ENCODE measurements at regions not wholly inside any gene's neighbourhood (a gene's known extent, or its start where the extent isn't known, plus 50 kb on each side); places are given as distances from the start of the nearest gene placed in this dataset.

DNA sequence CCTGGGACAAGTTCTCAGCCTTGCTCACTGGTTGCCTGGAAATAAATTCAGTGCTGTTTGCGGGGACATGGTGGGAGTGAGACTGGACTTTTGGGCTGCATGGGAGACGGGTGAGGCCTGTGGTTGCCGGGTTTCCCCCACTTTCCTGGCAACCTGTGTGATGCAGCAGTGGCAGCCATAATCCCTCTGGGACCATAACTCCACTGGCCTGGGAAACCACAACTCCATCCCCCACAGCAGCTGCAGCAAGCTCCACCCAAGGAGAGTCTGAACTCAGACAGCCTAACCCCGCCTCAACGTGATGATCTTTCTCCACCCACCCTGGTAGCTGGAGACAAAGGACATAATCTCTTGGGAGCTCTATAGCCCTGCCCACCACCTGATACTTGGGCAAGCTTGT is 349.9 kb downstream of the PIK3R1 start:
- no peaks in the 10 kb centered on the region for H3K36me3 ChIP-seq (ENCODE audit: control insufficient read depth in 2 of 2, insufficient read depth in 1 of 2, low read length in 2 of 2)
- H3K27ac ChIP-seq (ENCODE audit: extremely low read depth, low read depth, low read length), result peak overlapping the region; percentile 84
- peaks cover 6% of the 10 kb centered on the region for H3K4me1 ChIP-seq (ENCODE audit: control insufficient read depth, insufficient read depth, low read length)
- ChIA-PET POLR2A (no interaction called here), CTCF (interaction anchor here (0.6 kb wide), 1 partner anchor 771 kb away, joined by 4 read pairs; no protein-coding TSS in a partner anchor)
- H3K4me3 ChIP-seq (ENCODE audit: low read depth, low read length), result no peak overlapping the region
- H3K9me3 ChIP-seq (ENCODE audit: control insufficient read depth, insufficient read depth, low read depth, low read length), result no peaks in the 10 kb centered on the region
- TF ChIP-seq ZNF629 (tag by site-specific recombination; IDR thresholded peaks at IDR 0.05) (0 out of 2 replicates have a peak, but pooled peaks have one; percentile 13), ZNF548 (tag by site-specific recombination; IDR thresholded peaks at IDR 0.05) (no peak), ZNF423 (tag by site-specific recombination; IDR thresholded peaks at IDR 0.05) (peak; percentile 21; the same call in 1 of the 2 replicates), ZXDB (tag by site-specific recombination; IDR thresholded peaks at IDR 0.05) (0 out of 2 replicates have a peak, but pooled peaks have one; percentile 24), SCRT2 (tag by site-specific recombination; IDR thresholded peaks at IDR 0.05) (peak; percentile 69), EGR2 (tag by site-specific recombination; IDR thresholded peaks at IDR 0.05; ENCODE audit: low read depth) (peak; percentile 63; the same call in 1 of the 2 replicates), TRIM28 (IDR thresholded peaks at IDR 0.05; ENCODE audit: borderline replicate concordance, low read length) (0 out of 2 replicates have a peak, but pooled peaks have one; percentile 57), KLF1 (tag by site-specific recombination; IDR thresholded peaks at IDR 0.05) (peak; percentile 81), WT1 (tag by site-specific recombination; IDR thresholded peaks at IDR 0.05) (peak; percentile 37), YY1 (tag by site-specific recombination; IDR thresholded peaks at IDR 0.05) (peak; percentile 57; the same call in 1 of the 2 replicates), GLIS1 (tag by site-specific recombination; IDR thresholded peaks at IDR 0.05) (peak; percentile 24; the same call in 1 of the 2 replicates), ZNF292 (tag by site-specific recombination; IDR thresholded peaks at IDR 0.05; ENCODE audit: borderline replicate concordance, low read depth) (no peak), ZNF311 (tag by site-specific recombination; IDR thresholded peaks at IDR 0.05; ENCODE audit: borderline replicate concordance) (no peak), GLIS2 (tag by site-specific recombination; IDR thresholded peaks at IDR 0.05) (no peak), OSR2 (tag by site-specific recombination; IDR thresholded peaks at IDR 0.05) (peak; percentile 85), ZFHX2 (tag by site-specific recombination; conservative IDR thresholded peaks at IDR 0.05) (peak; percentile 54)
- TF ChIP-seq, protein P1, sequence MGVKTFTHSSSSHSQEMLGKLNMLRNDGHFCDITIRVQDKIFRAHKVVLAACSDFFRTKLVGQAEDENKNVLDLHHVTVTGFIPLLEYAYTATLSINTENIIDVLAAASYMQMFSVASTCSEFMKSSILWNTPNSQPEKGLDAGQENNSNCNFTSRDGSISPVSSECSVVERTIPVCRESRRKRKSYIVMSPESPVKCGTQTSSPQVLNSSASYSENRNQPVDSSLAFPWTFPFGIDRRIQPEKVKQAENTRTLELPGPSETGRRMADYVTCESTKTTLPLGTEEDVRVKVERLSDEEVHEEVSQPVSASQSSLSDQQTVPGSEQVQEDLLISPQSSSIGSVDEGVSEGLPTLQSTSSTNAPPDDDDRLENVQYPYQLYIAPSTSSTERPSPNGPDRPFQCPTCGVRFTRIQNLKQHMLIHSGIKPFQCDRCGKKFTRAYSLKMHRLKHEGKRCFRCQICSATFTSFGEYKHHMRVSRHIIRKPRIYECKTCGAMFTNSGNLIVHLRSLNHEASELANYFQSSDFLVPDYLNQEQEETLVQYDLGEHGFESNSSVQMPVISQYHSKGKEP (tag by site-specific recombination; IDR thresholded peaks at IDR 0.05), result peak; percentile 70
- TF ChIP-seq, protein P2, sequence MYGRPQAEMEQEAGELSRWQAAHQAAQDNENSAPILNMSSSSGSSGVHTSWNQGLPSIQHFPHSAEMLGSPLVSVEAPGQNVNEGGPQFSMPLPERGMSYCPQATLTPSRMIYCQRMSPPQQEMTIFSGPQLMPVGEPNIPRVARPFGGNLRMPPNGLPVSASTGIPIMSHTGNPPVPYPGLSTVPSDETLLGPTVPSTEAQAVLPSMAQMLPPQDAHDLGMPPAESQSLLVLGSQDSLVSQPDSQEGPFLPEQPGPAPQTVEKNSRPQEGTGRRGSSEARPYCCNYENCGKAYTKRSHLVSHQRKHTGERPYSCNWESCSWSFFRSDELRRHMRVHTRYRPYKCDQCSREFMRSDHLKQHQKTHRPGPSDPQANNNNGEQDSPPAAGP (tag by site-specific recombination; IDR thresholded peaks at IDR 0.05), result peak; percentile 83
- TF ChIP-seq, protein P3, sequence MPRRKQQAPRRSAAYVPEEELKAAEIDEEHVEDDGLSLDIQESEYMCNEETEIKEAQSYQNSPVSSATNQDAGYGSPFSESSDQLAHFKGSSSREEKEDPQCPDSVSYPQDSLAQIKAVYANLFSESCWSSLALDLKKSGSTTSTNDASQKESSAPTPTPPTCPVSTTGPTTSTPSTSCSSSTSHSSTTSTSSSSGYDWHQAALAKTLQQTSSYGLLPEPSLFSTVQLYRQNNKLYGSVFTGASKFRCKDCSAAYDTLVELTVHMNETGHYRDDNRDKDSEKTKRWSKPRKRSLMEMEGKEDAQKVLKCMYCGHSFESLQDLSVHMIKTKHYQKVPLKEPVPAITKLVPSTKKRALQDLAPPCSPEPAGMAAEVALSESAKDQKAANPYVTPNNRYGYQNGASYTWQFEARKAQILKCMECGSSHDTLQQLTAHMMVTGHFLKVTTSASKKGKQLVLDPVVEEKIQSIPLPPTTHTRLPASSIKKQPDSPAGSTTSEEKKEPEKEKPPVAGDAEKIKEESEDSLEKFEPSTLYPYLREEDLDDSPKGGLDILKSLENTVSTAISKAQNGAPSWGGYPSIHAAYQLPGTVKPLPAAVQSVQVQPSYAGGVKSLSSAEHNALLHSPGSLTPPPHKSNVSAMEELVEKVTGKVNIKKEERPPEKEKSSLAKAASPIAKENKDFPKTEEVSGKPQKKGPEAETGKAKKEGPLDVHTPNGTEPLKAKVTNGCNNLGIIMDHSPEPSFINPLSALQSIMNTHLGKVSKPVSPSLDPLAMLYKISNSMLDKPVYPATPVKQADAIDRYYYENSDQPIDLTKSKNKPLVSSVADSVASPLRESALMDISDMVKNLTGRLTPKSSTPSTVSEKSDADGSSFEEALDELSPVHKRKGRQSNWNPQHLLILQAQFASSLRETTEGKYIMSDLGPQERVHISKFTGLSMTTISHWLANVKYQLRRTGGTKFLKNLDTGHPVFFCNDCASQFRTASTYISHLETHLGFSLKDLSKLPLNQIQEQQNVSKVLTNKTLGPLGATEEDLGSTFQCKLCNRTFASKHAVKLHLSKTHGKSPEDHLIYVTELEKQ (tag by site-specific recombination; IDR thresholded peaks at IDR 0.05; ENCODE audit: borderline replicate concordance), result peak; percentile 25; the same call in 1 of the 2 replicates
- TF ChIP-seq, protein P4, sequence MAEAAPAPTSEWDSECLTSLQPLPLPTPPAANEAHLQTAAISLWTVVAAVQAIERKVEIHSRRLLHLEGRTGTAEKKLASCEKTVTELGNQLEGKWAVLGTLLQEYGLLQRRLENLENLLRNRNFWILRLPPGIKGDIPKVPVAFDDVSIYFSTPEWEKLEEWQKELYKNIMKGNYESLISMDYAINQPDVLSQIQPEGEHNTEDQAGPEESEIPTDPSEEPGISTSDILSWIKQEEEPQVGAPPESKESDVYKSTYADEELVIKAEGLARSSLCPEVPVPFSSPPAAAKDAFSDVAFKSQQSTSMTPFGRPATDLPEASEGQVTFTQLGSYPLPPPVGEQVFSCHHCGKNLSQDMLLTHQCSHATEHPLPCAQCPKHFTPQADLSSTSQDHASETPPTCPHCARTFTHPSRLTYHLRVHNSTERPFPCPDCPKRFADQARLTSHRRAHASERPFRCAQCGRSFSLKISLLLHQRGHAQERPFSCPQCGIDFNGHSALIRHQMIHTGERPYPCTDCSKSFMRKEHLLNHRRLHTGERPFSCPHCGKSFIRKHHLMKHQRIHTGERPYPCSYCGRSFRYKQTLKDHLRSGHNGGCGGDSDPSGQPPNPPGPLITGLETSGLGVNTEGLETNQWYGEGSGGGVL (tag by site-specific recombination; IDR thresholded peaks at IDR 0.05), result peak; percentile 65; the same call in 1 of the 2 replicates
- TF ChIP-seq, protein P5, sequence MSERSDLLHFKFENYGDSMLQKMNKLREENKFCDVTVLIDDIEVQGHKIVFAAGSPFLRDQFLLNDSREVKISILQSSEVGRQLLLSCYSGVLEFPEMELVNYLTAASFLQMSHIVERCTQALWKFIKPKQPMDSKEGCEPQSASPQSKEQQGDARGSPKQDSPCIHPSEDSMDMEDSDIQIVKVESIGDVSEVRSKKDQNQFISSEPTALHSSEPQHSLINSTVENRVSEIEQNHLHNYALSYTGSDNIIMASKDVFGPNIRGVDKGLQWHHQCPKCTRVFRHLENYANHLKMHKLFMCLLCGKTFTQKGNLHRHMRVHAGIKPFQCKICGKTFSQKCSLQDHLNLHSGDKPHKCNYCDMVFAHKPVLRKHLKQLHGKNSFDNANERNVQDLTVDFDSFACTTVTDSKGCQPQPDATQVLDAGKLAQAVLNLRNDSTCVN (tag by site-specific recombination; optimal IDR thresholded peaks at IDR 0.05), result no peak
- TF ChIP-seq, protein P6, sequence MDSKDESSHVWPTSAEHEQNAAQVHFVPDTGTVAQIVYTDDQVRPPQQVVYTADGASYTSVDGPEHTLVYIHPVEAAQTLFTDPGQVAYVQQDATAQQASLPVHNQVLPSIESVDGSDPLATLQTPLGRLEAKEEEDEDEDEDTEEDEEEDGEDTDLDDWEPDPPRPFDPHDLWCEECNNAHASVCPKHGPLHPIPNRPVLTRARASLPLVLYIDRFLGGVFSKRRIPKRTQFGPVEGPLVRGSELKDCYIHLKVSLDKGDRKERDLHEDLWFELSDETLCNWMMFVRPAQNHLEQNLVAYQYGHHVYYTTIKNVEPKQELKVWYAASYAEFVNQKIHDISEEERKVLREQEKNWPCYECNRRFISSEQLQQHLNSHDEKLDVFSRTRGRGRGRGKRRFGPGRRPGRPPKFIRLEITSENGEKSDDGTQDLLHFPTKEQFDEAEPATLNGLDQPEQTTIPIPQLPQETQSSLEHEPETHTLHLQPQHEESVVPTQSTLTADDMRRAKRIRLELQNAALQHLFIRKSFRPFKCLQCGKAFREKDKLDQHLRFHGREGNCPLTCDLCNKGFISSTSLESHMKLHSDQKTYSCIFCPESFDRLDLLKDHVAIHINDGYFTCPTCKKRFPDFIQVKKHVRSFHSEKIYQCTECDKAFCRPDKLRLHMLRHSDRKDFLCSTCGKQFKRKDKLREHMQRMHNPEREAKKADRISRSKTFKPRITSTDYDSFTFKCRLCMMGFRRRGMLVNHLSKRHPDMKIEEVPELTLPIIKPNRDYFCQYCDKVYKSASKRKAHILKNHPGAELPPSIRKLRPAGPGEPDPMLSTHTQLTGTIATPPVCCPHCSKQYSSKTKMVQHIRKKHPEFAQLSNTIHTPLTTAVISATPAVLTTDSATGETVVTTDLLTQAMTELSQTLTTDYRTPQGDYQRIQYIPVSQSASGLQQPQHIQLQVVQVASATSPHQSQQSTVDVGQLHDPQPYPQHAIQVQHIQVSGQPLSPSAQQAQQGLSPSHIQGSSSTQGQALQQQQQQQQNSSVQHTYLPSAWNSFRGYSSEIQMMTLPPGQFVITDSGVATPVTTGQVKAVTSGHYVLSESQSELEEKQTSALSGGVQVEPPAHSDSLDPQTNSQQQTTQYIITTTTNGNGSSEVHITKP (tag by site-specific recombination; IDR thresholded peaks at IDR 0.05), result 0 out of 2 replicates have a peak, but pooled peaks have one; percentile 41
- TF ChIP-seq, protein P7, sequence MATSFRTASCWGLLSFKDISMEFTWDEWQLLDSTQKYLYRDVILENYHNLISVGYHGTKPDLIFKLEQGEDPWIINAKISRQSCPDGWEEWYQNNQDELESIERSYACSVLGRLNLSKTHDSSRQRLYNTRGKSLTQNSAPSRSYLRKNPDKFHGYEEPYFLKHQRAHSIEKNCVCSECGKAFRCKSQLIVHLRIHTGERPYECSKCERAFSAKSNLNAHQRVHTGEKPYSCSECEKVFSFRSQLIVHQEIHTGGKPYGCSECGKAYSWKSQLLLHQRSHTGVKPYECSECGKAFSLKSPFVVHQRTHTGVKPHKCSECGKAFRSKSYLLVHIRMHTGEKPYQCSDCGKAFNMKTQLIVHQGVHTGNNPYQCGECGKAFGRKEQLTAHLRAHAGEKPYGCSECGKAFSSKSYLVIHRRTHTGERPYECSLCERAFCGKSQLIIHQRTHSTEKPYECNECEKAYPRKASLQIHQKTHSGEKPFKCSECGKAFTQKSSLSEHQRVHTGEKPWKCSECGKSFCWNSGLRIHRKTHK (tag by site-specific recombination; IDR thresholded peaks at IDR 0.05), result no peak
